HG03196 (cell line): ENCODE measurements at regions not wholly inside any gene's neighbourhood (a gene's known extent, or its start where the extent isn't known, plus 50 kb on each side); places are given as distances from the start of the nearest gene placed in this dataset.

Experiments used
- ATAC-seq: cut with Tn5 transposase; IDR thresholded peaks from one replicate; pipeline ENCODE4 v1.9.1; 2021; ENCODE audit not compliant: unreplicated experiment

GRCh38 chr15:69782809-69783208, 314.9 kb downstream of the TLE3 start:
- ATAC-seq: no peak

- ATAC-seq: no peak
These were observed 314.5 kb downstream of the TLE3 start for GRCh38 chr15:69783211-69783610.

GRCh38 chr15:69784798-69785566, 312.7 kb downstream of the TLE3 start:
- ATAC-seq: no peak

GRCh38 chr15:69786136-69786701, 311.5 kb downstream of the TLE3 start:
- ATAC-seq: no peak

DNA sequence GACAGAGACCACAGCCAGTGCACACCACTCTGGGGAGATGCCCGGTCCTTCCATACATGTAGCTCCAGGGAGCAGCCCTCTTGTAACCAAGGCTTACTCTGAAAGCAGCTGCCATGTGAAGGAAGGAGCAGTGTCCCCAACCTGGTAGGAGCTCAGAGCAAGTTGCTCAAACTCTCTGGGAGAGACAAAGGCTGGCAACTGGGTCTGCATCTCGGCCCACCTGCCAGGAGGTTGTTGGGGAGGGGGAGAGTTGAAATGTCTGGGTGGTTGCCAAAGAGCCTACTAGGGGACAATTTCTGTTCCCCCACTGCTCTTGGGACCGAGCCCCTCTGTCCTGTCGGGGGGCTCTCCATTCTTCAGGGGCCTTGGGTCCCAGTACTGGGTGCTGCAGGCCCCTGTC, 309.9 kb downstream of the TLE3 start:
- no peak for ATAC-seq

GRCh38 chr15:69789648-69790393, 307.9 kb downstream of the TLE3 start:
- no peak for ATAC-seq

- ATAC-seq: no peak
These were observed 307.1 kb downstream of the TLE3 start for GRCh38 chr15:69790632-69791031.

GRCh38 chr15:69792823-69793222, 304.9 kb downstream of the TLE3 start:
- no peak for ATAC-seq

DNA sequence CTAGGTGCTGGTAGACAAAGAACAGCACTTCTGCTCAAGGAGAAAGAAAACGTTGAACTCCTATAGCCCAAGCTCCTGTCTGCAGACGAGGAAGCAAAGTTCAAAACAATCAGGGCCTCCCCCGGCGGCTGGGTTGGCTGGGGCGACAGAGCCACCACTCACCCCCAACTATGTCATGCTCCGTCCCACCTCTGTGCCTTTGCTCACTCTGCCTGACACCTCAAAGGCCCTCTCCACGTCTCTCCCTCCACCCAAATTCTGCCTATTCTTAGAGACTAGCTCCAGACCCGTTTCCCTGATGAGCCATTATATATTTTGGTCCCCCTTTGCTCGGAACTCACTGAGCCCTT, 304.3 kb downstream of the TLE3 start:
- no peak for ATAC-seq

DNA sequence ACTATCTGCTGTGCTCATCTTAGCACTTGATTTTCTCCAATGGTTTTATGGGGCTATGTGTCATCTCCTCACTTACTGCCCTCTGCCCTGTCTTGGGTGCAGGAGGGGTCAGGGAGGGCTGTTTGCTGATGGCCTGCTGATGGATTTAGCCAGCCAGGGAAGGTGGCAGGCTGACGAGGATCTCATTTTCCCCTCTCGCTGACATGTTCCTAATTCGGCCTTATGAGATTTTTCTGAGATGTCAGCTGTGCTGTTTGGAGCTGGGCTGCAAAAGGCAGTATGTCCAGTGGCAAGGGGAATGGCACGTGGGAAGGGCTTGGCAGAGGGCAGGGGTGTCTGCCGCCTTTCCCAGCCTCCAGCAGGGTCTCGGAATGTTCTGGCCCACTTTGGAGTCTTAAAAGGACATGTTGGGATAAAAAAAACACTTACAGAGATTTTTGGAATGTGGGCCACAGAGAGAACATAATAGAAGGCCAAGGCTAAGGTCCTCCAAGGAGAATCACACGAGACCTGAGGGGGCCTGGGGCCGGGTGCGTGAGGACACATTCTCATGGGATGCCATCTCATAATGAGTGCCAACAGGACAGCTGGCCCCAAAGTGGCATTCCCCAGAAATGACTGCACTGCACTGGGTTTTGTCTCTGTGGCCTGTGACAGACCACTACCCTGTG, 303.8 kb downstream of the TLE3 start:
- ATAC-seq: no peak

DNA sequence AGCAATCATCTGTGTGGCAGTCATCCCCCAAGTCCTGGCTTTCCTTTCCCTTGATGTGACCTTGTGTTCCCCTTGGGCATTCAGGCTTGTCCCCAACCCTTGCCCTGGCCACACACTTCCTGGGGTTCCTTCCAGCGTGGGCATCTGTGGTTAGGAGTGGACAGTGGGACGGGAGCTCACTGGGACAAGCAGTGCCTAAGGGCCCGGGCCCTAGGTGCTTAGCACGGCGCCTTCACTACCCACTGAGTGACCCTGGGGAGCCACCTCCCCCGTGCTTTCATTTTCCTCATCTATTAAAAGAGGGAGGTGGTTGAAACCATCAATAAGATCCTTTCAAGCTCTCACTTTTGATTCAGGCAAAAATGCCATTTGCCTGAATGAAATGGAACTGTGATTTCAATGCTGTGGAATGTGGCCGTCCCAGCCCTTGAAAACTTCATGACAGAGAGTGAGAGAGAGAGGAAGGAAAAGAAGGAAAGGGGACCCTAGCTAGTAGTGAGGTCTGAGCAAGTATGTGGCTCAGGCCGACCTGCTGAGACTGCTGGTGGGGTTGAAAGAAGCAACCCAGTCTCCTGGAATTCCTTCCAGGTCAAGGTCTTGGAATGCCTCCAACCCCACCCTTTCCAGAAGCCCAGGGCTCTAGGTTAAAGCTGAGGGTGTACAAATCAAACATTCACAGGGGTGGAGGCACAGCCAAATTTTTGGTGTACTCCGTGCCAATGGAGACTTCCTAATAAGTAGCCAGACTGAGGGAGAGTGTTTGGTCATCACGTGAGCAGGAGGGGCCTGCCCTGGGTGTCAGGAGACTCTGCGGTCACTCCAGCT, 302.9 kb downstream of the TLE3 start:
- no peak for ATAC-seq

GRCh38 chr15:69795601-69796000, 302.1 kb downstream of the TLE3 start:
- no peak for ATAC-seq

GRCh38 chr15:69797051-69797595, 300.6 kb downstream of the TLE3 start:
- ATAC-seq: no peak

GRCh38 chr15:69797615-69798014, 300.1 kb downstream of the TLE3 start:
- ATAC-seq: no peak

- no peak for ATAC-seq
These were observed 299.1 kb downstream of the TLE3 start for GRCh38 chr15:69798481-69799250.

DNA sequence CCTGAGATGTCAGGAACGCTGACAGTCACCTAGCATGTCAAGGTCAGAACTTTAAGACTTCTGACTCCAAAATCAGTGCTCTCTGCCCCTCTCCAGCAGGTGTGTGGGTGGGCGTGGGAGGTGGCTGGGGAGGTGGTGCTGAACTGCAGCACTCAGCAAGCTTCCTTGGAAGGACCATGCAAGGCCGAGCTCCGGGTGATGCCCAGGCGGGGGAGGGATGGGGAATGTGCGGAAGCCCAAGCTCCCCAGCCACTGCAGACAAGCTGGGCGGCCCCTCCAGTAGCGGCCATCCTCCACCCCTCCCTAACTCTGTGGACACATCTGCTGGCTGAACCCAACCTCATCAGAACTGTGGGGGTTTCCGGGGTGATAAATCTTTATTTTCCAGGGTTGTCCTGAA, 296.6 kb downstream of the TLE3 start:
- no peak for ATAC-seq

DNA sequence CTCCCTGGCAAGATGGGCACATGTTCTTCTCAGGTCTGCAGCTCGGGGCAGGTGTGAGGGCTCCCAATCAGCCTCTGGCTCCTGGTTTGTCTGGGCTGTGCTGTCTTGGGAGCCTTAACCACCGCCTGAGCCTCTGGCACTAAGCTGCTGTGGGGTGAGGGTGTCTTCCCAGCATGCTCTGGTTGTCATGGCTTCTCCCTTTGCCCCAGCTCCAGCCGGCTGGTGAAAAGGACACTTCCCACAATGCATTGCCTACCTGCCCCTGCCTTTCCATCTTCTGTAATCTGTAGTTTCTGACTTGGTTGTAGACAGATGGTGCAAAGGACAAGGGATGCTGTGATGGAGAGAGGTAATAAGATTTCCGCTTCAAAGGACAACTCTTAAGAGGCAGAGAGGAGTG, 295.3 kb downstream of the TLE3 start:
- ATAC-seq: no peak

- no peak for ATAC-seq
These were observed 292.9 kb downstream of the TLE3 start for GRCh38 chr15:69804786-69805185.

GRCh38 chr15:69805248-69805953, 292.3 kb downstream of the TLE3 start:
- ATAC-seq: no peak
